ENCODE measurements at regions not wholly inside any gene's neighbourhood (a gene's known extent, or its start where the extent isn't known, plus 50 kb on each side); places are given as distances from the start of the nearest gene placed in this dataset.

GRCh38 chr1:232306269-232306961 is 323.5 kb downstream of the SIPA1L2 start:
- TF ChIP-seq BACH2 (CRISPR knock-in tag; IDR thresholded peaks at IDR 0.05; ENCODE audit: borderline replicate concordance) (no peak), ZFP30 (CRISPR knock-in tag; IDR thresholded peaks at IDR 0.05) (no peak), ZNF70 (CRISPR knock-in tag; IDR thresholded peaks at IDR 0.05) (no peak), ARNTL (CRISPR knock-in tag; IDR thresholded peaks at IDR 0.05; ENCODE audit: borderline replicate concordance, low read depth) (no peak), GLIS3 (CRISPR knock-in tag; IDR thresholded peaks at IDR 0.05) (no peak), PPARA (CRISPR knock-in tag; IDR thresholded peaks at IDR 0.05; ENCODE audit: borderline replicate concordance) (no peak), TCF4 (CRISPR knock-in tag; IDR thresholded peaks at IDR 0.05; ENCODE audit: borderline replicate concordance) (no peak)
- ATAC-seq = peak; percentile 55; the same call in 2 of the 3 replicates

- no peak for ATAC-seq
- TF ChIP-seq POU6F1 (CRISPR knock-in tag; IDR thresholded peaks at IDR 0.05; ENCODE audit: borderline replicate concordance, low read depth) (no peak), GLIS3 (CRISPR knock-in tag; IDR thresholded peaks at IDR 0.05) (no peak), ZNF565 (CRISPR knock-in tag; conservative IDR thresholded peaks at IDR 0.05; ENCODE audit: low read depth) (no peak), ZFP30 (CRISPR knock-in tag; IDR thresholded peaks at IDR 0.05) (no peak), RARB (CRISPR knock-in tag; IDR thresholded peaks at IDR 0.05) (no peak), TCF4 (CRISPR knock-in tag; IDR thresholded peaks at IDR 0.05; ENCODE audit: borderline replicate concordance) (no peak), ESRRG (CRISPR knock-in tag; IDR thresholded peaks at IDR 0.05) (no peak), CSDC2 (CRISPR knock-in tag; IDR thresholded peaks at IDR 0.05) (no peak), BACH2 (CRISPR knock-in tag; IDR thresholded peaks at IDR 0.05; ENCODE audit: borderline replicate concordance) (no peak), TOX (CRISPR knock-in tag; IDR thresholded peaks at IDR 0.05; ENCODE audit: borderline replicate concordance) (no peak), PPARA (CRISPR knock-in tag; IDR thresholded peaks at IDR 0.05; ENCODE audit: borderline replicate concordance) (no peak), ZNF70 (CRISPR knock-in tag; IDR thresholded peaks at IDR 0.05) (no peak), TSHZ2 (CRISPR knock-in tag; IDR thresholded peaks at IDR 0.05) (no peak), PATZ1 (CRISPR knock-in tag; IDR thresholded peaks at IDR 0.05; ENCODE audit: borderline replicate concordance) (no peak), ZC3H10 (CRISPR knock-in tag; IDR thresholded peaks at IDR 0.05) (no peak), ARNTL (CRISPR knock-in tag; IDR thresholded peaks at IDR 0.05; ENCODE audit: borderline replicate concordance, low read depth) (no peak), ISL1 (CRISPR knock-in tag; IDR thresholded peaks at IDR 0.05) (no peak), ZFP3 (CRISPR knock-in tag; IDR thresholded peaks at IDR 0.05) (no peak)
These were observed 324.9 kb downstream of the SIPA1L2 start for GRCh38 chr1:232305050-232305449.

- TF ChIP-seq TOX (CRISPR knock-in tag; IDR thresholded peaks at IDR 0.05; ENCODE audit: borderline replicate concordance) (no peak), ZNF70 (CRISPR knock-in tag; IDR thresholded peaks at IDR 0.05) (no peak)
- ATAC-seq = no peak
These were observed 326.7 kb downstream of the SIPA1L2 start for GRCh38 chr1:232303222-232303620.

GRCh38 chr1:232302376-232303221 is 327.3 kb downstream of the SIPA1L2 start:
- no peak for ATAC-seq
- no peak for TF ChIP-seq TSHZ2 (CRISPR knock-in tag; IDR thresholded peaks at IDR 0.05)
- no peak for TF ChIP-seq ZNF70 (CRISPR knock-in tag; IDR thresholded peaks at IDR 0.05)
- TF ChIP-seq TCF4 (CRISPR knock-in tag; IDR thresholded peaks at IDR 0.05; ENCODE audit: borderline replicate concordance) = no peak
- TF ChIP-seq ZFP30 (CRISPR knock-in tag; IDR thresholded peaks at IDR 0.05) = no peak
- no peak for TF ChIP-seq GLIS3 (CRISPR knock-in tag; IDR thresholded peaks at IDR 0.05)
- no peak for TF ChIP-seq OSR1 (CRISPR knock-in tag; IDR thresholded peaks at IDR 0.05)
- no peak for TF ChIP-seq ESRRG (CRISPR knock-in tag; IDR thresholded peaks at IDR 0.05)
- no peak for TF ChIP-seq ZFP3 (CRISPR knock-in tag; IDR thresholded peaks at IDR 0.05)
- no peak for TF ChIP-seq ZNF565 (CRISPR knock-in tag; conservative IDR thresholded peaks at IDR 0.05; ENCODE audit: low read depth)
- no peak for TF ChIP-seq ZC3H10 (CRISPR knock-in tag; IDR thresholded peaks at IDR 0.05)
- TF ChIP-seq BACH2 (CRISPR knock-in tag; IDR thresholded peaks at IDR 0.05; ENCODE audit: borderline replicate concordance) = no peak
- TF ChIP-seq ZNF8 (CRISPR knock-in tag; IDR thresholded peaks at IDR 0.05) = no peak
- no peak for TF ChIP-seq ISL1 (CRISPR knock-in tag; IDR thresholded peaks at IDR 0.05)
- no peak for TF ChIP-seq ARNTL (CRISPR knock-in tag; IDR thresholded peaks at IDR 0.05; ENCODE audit: borderline replicate concordance, low read depth)
- no peak for TF ChIP-seq CREB5 (CRISPR knock-in tag; IDR thresholded peaks at IDR 0.05; ENCODE audit: low read depth)
- TF ChIP-seq RARB (CRISPR knock-in tag; IDR thresholded peaks at IDR 0.05) = no peak
